ENCODE measurements at regions not wholly inside any gene's neighbourhood (a gene's known extent, or its start where the extent isn't known, plus 50 kb on each side); places are given as distances from the start of the nearest gene placed in this dataset.

DNA sequence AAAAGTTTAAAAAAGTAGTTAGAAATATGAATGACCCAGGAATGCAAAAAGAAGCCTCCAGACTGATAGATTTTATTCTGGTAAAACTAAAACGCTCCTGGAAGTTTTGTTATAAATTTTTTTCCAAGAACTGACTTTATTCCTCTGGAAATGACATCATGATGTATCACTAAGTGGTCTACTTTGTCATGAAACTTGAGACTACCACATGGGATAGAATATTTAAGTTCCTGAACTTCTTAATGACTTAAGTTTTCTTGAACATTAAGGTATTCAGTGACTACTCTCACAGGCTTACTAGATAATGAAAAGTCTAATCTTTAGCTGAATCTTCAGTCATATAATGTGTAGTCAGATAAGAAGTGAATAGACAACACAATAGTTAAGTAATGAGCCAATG is 842.2 kb downstream of the USP25 start:
- H3K9me3 Mint-ChIP-seq, result no peaks in the 10 kb centered on the region
- no peaks in the 10 kb centered on the region for H3K36me3 Mint-ChIP-seq (ENCODE audit: low read depth)
- no peak for DNase-seq
- no peaks in the 10 kb centered on the region for H3K27me3 Mint-ChIP-seq
- no peak overlapping the region for H3K4me3 Mint-ChIP-seq
- no peak overlapping the region for H3K27ac Mint-ChIP-seq
- no peak for ATAC-seq
- no peaks in the 10 kb centered on the region for H3K4me1 Mint-ChIP-seq

DNA sequence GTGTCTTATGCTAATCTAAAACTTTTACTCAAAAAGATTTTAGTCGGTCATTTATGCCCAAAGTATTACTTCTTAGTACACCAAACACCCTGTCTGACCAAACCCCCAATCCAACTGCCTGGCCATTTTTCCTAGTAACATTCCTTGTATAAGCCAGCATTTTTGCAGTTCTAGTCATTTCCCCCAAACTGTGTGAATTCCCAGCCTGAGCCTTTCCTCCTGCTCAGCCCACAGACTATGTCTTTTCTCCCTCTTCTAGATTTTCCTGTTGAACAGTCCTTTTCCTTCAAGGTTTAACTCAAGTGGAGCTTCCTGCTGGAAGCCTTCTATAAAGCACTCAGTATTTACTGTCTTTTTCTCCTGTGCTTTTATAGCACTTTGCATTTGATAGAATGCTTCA is 843.8 kb downstream of the USP25 start:
- DNase-seq (no peak), ATAC-seq (no peak)
- no peaks in the 10 kb centered on the region for H3K36me3 Mint-ChIP-seq (ENCODE audit: low read depth)
- no peaks in the 10 kb centered on the region for H3K27me3 Mint-ChIP-seq
- H3K27ac Mint-ChIP-seq, result no peak overlapping the region
- H3K4me3 Mint-ChIP-seq, result no peak overlapping the region
- H3K9me3 Mint-ChIP-seq, result no peaks in the 10 kb centered on the region
- H3K4me1 Mint-ChIP-seq, result no peaks in the 10 kb centered on the region

DNA sequence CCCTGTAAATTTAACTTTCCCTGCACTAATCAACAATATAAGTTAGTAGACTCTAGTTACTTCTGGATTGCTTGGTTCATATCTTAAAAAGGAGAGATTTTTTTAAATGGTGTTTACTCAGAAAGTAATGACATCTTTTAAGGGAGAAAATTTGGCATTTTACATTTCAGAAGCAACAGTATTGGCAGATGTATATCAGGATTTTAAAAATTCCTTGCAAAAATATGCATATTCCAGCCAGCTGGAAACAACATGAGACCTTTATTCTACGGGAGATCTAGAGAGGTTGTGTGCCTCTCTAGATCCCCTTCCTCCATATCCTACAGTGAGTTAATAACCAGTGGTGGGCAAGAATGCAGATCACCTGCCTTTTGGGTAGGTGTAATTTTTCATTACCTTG is 848.2 kb downstream of the USP25 start:
- Mint-ChIP-seq H3K4me3 (no peak overlapping the region), H3K4me1 (no peaks in the 10 kb centered on the region), H3K36me3 (ENCODE audit: low read depth) (no peaks in the 10 kb centered on the region), H3K27me3 (no peaks in the 10 kb centered on the region), H3K9me3 (no peaks in the 10 kb centered on the region), H3K27ac (no peak overlapping the region)
- no peak for DNase-seq
- ATAC-seq, result no peak

- Mint-ChIP-seq H3K4me3 (no peak overlapping the region), H3K4me1 (no peaks in the 10 kb centered on the region), H3K27ac (no peak overlapping the region), H3K36me3 (ENCODE audit: low read depth) (no peaks in the 10 kb centered on the region), H3K27me3 (no peaks in the 10 kb centered on the region), H3K9me3 (peaks cover 4% of the 10 kb centered on the region)
- DNase-seq, result no peak
- ATAC-seq, result no peak
Measured at GRCh38 chr21:16578912-16579311, 849.1 kb downstream of the USP25 start.

DNA sequence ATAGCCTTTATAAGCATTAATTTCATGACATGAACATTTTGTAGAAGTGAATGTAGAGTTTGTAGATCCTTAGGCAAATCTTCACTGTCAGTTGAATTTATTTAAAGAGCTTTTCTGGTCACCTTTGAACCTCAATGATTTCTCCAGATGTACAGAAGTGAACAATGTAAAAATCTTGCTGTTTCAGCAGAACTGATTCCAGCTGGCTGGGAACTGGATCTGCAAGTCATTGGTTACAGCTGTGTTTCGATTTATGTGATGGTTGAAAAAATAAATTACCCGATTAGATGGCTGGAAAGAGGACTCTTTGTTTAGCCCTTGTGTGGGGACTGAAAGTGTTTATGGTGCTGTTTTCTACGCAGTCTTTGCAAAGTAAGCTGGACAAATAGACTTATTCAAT is 849.8 kb downstream of the USP25 start:
- ATAC-seq (no peak), DNase-seq (no peak)
- Mint-ChIP-seq H3K27me3 (no peaks in the 10 kb centered on the region), H3K36me3 (ENCODE audit: low read depth) (no peaks in the 10 kb centered on the region), H3K4me1 (no peaks in the 10 kb centered on the region), H3K9me3 (peaks cover 4% of the 10 kb centered on the region), H3K27ac (no peak overlapping the region), H3K4me3 (no peak overlapping the region)

GRCh38 chr21:16580661-16581060 is 850.9 kb downstream of the USP25 start:
- no peak overlapping the region for H3K27ac Mint-ChIP-seq
- ATAC-seq, result no peak
- H3K4me3 Mint-ChIP-seq, result no peak overlapping the region
- peaks cover 4% of the 10 kb centered on the region for H3K9me3 Mint-ChIP-seq
- no peaks in the 10 kb centered on the region for H3K36me3 Mint-ChIP-seq (ENCODE audit: low read depth)
- no peak for DNase-seq
- no peaks in the 10 kb centered on the region for H3K27me3 Mint-ChIP-seq
- no peaks in the 10 kb centered on the region for H3K4me1 Mint-ChIP-seq

GRCh38 chr21:16583556-16583955 is 853.8 kb downstream of the USP25 start:
- H3K27me3 Mint-ChIP-seq, result no peaks in the 10 kb centered on the region
- DNase-seq (no peak), ATAC-seq (no peak)
- no peaks in the 10 kb centered on the region for H3K36me3 Mint-ChIP-seq (ENCODE audit: low read depth)
- no peak overlapping the region for H3K4me3 Mint-ChIP-seq
- H3K4me1 Mint-ChIP-seq, result no peaks in the 10 kb centered on the region
- H3K27ac Mint-ChIP-seq, result no peak overlapping the region
- H3K9me3 Mint-ChIP-seq, result peaks cover 4% of the 10 kb centered on the region

DNA sequence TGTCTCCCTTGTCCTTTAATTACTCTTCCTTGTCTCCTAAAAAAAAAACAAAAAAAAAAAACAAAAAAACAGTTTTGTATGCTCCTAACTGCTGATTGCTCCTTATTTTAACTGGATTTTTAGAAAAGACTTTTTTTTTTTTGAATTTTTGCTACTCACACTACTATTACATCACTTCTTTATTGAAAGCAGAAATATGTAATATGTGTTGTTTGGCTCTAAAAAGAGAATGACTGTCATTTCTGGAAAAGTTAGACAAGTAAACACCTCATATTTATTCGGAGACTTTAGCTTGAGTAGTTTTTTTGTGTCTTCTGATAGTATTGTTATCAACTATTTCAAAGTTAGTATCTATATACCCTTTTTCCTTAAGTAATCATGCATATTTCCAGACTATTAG is 855.0 kb downstream of the USP25 start:
- ATAC-seq (no peak), DNase-seq (no peak)
- no peak overlapping the region for H3K4me3 Mint-ChIP-seq
- H3K36me3 Mint-ChIP-seq (ENCODE audit: low read depth), result no peaks in the 10 kb centered on the region
- H3K4me1 Mint-ChIP-seq, result no peaks in the 10 kb centered on the region
- peaks cover 4% of the 10 kb centered on the region for H3K9me3 Mint-ChIP-seq
- no peaks in the 10 kb centered on the region for H3K27me3 Mint-ChIP-seq
- no peak overlapping the region for H3K27ac Mint-ChIP-seq

DNA sequence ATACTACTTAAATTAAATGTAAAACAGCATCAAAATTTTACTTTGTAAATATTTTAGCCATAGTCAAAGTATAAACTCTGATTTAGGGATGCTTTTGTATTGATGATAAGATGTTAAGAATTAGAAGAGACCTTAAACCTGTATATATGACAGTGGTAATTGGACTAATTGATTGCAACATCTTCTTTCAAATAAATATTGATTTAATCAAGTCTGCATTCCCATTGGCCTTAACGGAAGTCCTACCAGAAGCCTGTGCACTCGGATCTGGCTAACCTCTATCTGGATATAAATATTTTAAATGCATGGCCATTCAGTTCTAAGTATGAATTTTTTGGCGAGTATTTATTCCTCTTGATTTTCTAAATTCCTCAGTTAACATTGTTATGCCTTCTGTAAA is 856.1 kb downstream of the USP25 start:
- no peak for ATAC-seq
- no peak overlapping the region for H3K4me3 Mint-ChIP-seq
- H3K27ac Mint-ChIP-seq, result no peak overlapping the region

GRCh38 chr21:16587141-16587581 is 857.4 kb downstream of the USP25 start:
- H3K27me3 Mint-ChIP-seq, result no peaks in the 10 kb centered on the region
- H3K9me3 Mint-ChIP-seq, result peaks cover 4% of the 10 kb centered on the region
- DNase-seq, result no peak
- no peak overlapping the region for H3K4me3 Mint-ChIP-seq
- H3K27ac Mint-ChIP-seq, result no peak overlapping the region
- H3K36me3 Mint-ChIP-seq (ENCODE audit: low read depth), result no peaks in the 10 kb centered on the region
- ATAC-seq, result no peak
- H3K4me1 Mint-ChIP-seq, result no peaks in the 10 kb centered on the region

More for the DNA sequence above, 856.1 kb downstream of the USP25 start:
- no peaks in the 10 kb centered on the region for H3K36me3 Mint-ChIP-seq (ENCODE audit: low read depth)
- DNase-seq, result no peak
- no peaks in the 10 kb centered on the region for H3K27me3 Mint-ChIP-seq
- peaks cover 4% of the 10 kb centered on the region for H3K9me3 Mint-ChIP-seq
- H3K4me1 Mint-ChIP-seq, result no peaks in the 10 kb centered on the region

DNA sequence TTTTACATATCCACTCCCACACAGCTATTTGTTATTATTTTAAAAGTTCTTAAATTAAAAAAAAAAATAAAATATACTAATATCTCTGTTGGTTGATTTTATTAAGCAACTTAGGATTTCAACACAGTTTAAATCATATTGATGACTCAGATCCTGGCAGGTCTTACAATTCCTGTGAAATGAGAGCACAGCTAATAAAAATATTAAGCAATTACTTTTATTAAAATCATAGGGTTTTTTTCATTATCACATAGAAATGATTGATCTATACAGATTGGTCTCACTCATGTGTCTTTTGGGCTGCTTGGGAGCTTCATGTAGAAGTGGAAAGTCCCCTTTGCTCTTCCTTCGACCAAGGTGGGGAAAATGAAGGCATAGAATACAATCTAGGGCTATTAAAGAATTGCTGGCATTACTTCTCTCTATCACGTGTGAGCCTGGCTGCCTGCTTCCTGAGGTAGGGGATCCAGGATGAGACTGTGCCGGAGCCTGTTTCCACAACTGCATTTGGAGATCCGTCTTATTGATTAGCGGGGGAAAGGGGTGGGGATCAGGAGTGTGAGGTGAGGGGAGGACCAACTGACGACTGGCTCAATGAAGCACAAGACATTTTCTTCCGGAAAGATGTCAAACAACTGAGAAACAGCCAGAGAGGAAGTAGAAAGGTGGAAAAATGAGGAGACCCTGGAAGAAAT is 858.0 kb downstream of the USP25 start:
- DNase-seq, result no peak
- Mint-ChIP-seq H3K36me3 (ENCODE audit: low read depth) (no peaks in the 10 kb centered on the region), H3K27ac (no peak overlapping the region), H3K4me1 (no peaks in the 10 kb centered on the region), H3K27me3 (no peaks in the 10 kb centered on the region), H3K9me3 (peaks cover 4% of the 10 kb centered on the region), H3K4me3 (no peak overlapping the region)
- ATAC-seq, result no peak

- H3K27me3 Mint-ChIP-seq, result no peaks in the 10 kb centered on the region
- ATAC-seq (no peak), DNase-seq (no peak)
- no peaks in the 10 kb centered on the region for H3K36me3 Mint-ChIP-seq (ENCODE audit: low read depth)
- H3K4me1 Mint-ChIP-seq, result no peaks in the 10 kb centered on the region
- no peak overlapping the region for H3K27ac Mint-ChIP-seq
- no peak overlapping the region for H3K4me3 Mint-ChIP-seq
- peaks cover 3% of the 10 kb centered on the region for H3K9me3 Mint-ChIP-seq
Measured at GRCh38 chr21:16588433-16588860, 858.7 kb downstream of the USP25 start.

DNA sequence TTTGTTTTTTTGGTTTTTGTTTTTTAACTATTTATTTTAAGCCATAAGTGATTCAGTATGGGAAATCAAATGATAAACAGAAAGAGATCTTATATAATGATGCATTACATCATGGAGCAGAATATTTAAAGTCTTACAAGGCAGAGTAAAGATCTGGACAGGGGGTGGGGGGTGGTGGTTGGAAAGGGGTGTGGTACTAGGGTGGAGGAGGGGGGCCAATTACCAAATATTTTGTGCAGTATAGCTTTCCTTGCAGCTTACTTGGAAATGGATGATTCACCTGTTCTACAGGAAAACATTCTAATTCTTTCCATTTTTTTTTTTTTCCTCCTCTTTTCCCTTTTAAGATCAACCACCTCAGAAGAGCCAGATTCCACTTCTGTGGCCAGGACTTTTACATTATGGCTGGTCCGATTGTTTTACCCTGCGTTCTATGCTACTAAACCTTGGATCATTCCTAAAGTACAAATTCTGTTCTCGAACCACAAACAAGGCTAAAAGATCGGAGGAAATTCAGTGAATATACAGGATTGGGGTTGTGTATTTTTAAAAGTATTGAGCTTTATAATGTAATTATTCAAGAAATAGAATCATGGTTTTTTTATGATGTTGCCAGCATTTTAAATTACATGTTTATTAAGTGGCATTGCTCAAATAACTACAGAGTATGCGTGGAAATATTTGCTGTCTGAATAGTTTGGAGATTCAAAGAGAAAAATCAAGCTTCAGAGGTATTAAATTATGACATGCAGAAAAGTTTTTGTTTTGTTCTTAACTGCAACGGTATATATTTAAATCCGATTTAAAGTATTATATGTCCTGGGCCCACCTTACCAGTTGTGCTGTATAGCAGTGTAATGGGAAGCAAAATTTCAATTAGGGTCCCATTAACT is 859.5 kb downstream of the USP25 start:
- ATAC-seq (no peak), DNase-seq (no peak)
- no peaks in the 10 kb centered on the region for H3K27me3 Mint-ChIP-seq
- no peak overlapping the region for H3K4me3 Mint-ChIP-seq
- no peak overlapping the region for H3K27ac Mint-ChIP-seq
- H3K9me3 Mint-ChIP-seq, result no peaks in the 10 kb centered on the region
- no peaks in the 10 kb centered on the region for H3K36me3 Mint-ChIP-seq (ENCODE audit: low read depth)
- H3K4me1 Mint-ChIP-seq, result no peaks in the 10 kb centered on the region

GRCh38 chr21:16590186-16590585 is 860.4 kb downstream of the USP25 start:
- Mint-ChIP-seq H3K36me3 (ENCODE audit: low read depth) (no peaks in the 10 kb centered on the region), H3K27ac (no peak overlapping the region), H3K27me3 (no peaks in the 10 kb centered on the region), H3K4me3 (no peak overlapping the region), H3K4me1 (no peaks in the 10 kb centered on the region), H3K9me3 (no peaks in the 10 kb centered on the region)
- ATAC-seq (no peak), DNase-seq (no peak)

- H3K27me3 Mint-ChIP-seq, result no peaks in the 10 kb centered on the region
- ATAC-seq, result no peak
- no peaks in the 10 kb centered on the region for H3K9me3 Mint-ChIP-seq
- H3K27ac Mint-ChIP-seq, result no peak overlapping the region
- DNase-seq, result no peak
- no peaks in the 10 kb centered on the region for H3K4me1 Mint-ChIP-seq
- H3K36me3 Mint-ChIP-seq (ENCODE audit: low read depth), result no peaks in the 10 kb centered on the region
- no peak overlapping the region for H3K4me3 Mint-ChIP-seq
Measured at GRCh38 chr21:16590641-16591292, 861.0 kb downstream of the USP25 start.

Data from activated naive CD8-positive, alpha-beta T cell treated with anti-CD3 and anti-CD28 coated beads, Interleukin-2, amount 50 U/mL, for 24 hours (primary cell).